ENCODE measurements at regions not wholly inside any gene's neighbourhood (a gene's known extent, or its start where the extent isn't known, plus 50 kb on each side); places are given as distances from the start of the nearest gene placed in this dataset.
A peak's percentile ranks its signal among the peaks of the same experiment; 100 is the strongest.

- Histone ChIP-seq H3K4me1 (no peaks in the 10 kb centered on the region), H3K27ac (no peak overlapping the region), H3K4me3 (no peak overlapping the region), H3K27me3 (no peaks in the 10 kb centered on the region), H3K36me3 (no peaks in the 10 kb centered on the region), H3K9me3 (no peaks in the 10 kb centered on the region)
- WGBS, 2 donors = 90 to 91% methylated on average over 4 to 5 of the region's 5 CpGs
- no peak for DNase-seq
- ATAC-seq (ENCODE audit: low FRiP score in 2 of 2) = no peak
- TF ChIP-seq POLR2A (IDR thresholded peaks at IDR 0.05) (no peak), CTCF (IDR thresholded peaks at IDR 0.05) (no peak), POLR2AphosphoS5 (IDR thresholded peaks at IDR 0.05) (no peak), EP300 (IDR thresholded peaks at IDR 0.05) (no peak)
Observed at GRCh38 chr19:30898353-30899103, 450.7 kb downstream of the TSHZ3 start.

GRCh38 chr19:30897553-30897952 lies 451.7 kb downstream of the TSHZ3 start:
- no peaks in the 10 kb centered on the region for H3K36me3 ChIP-seq
- H3K9me3 ChIP-seq = no peaks in the 10 kb centered on the region
- no peak for TF ChIP-seq CTCF (IDR thresholded peaks at IDR 0.05)
- no peak for TF ChIP-seq EP300 (IDR thresholded peaks at IDR 0.05)
- no peak for TF ChIP-seq POLR2A (IDR thresholded peaks at IDR 0.05)
- TF ChIP-seq POLR2AphosphoS5 (IDR thresholded peaks at IDR 0.05) = no peak
- H3K27ac ChIP-seq = no peak overlapping the region
- no peaks in the 10 kb centered on the region for H3K27me3 ChIP-seq
- H3K4me1 ChIP-seq = no peaks in the 10 kb centered on the region
- DNase-seq (no peak), ATAC-seq (ENCODE audit: low FRiP score in 2 of 2) (no peak)
- H3K4me3 ChIP-seq = no peak overlapping the region
- 87 to 97% methylated on average over 7 of the region's 7 CpGs for WGBS, 2 donors

GRCh38 chr19:30897034-30897433 lies 452.2 kb downstream of the TSHZ3 start:
- no peak for TF ChIP-seq POLR2A (IDR thresholded peaks at IDR 0.05)
- TF ChIP-seq CTCF (IDR thresholded peaks at IDR 0.05) = no peak
- no peak for TF ChIP-seq POLR2AphosphoS5 (IDR thresholded peaks at IDR 0.05)
- TF ChIP-seq EP300 (IDR thresholded peaks at IDR 0.05) = no peak
- H3K4me3 ChIP-seq = no peak overlapping the region
- DNase-seq (no peak), ATAC-seq (ENCODE audit: low FRiP score in 2 of 2) (peak in 1 of 2 donors; percentile 21)
- WGBS, 2 donors = 73 to 91% methylated on average over 3 of the region's 3 CpGs
- H3K4me1 ChIP-seq = no peaks in the 10 kb centered on the region
- peak overlapping the region in 1 of 4 donors; percentile 9 for H3K27ac ChIP-seq
- H3K9me3 ChIP-seq = no peaks in the 10 kb centered on the region
- H3K36me3 ChIP-seq = no peaks in the 10 kb centered on the region
- no peaks in the 10 kb centered on the region for H3K27me3 ChIP-seq

- no peak for DNase-seq
- Histone ChIP-seq H3K9me3 (no peaks in the 10 kb centered on the region), H3K4me3 (no peak overlapping the region), H3K27me3 (no peaks in the 10 kb centered on the region), H3K36me3 (no peaks in the 10 kb centered on the region), H3K27ac (peak overlapping the region in 1 of 4 donors; percentile 9), H3K4me1 (no peaks in the 10 kb centered on the region)
- no peak for ATAC-seq (ENCODE audit: low FRiP score in 2 of 2)
- WGBS, 2 donors = 50 to 62% methylated on average over 1 of the region's 1 CpG
- TF ChIP-seq POLR2A (IDR thresholded peaks at IDR 0.05) (no peak), EP300 (IDR thresholded peaks at IDR 0.05) (no peak), CTCF (IDR thresholded peaks at IDR 0.05) (no peak), POLR2AphosphoS5 (IDR thresholded peaks at IDR 0.05) (no peak)
Observed at GRCh38 chr19:30896554-30896953, 452.7 kb downstream of the TSHZ3 start.

GRCh38 chr19:30895946-30896345 lies 453.3 kb downstream of the TSHZ3 start:
- TF ChIP-seq CTCF (IDR thresholded peaks at IDR 0.05) = no peak
- TF ChIP-seq POLR2A (IDR thresholded peaks at IDR 0.05) = no peak
- TF ChIP-seq POLR2AphosphoS5 (IDR thresholded peaks at IDR 0.05) = no peak
- no peak for TF ChIP-seq EP300 (IDR thresholded peaks at IDR 0.05)
- Histone ChIP-seq H3K27me3 (no peaks in the 10 kb centered on the region), H3K27ac (no peak overlapping the region), H3K9me3 (no peaks in the 10 kb centered on the region), H3K4me3 (no peak overlapping the region), H3K36me3 (no peaks in the 10 kb centered on the region), H3K4me1 (no peaks in the 10 kb centered on the region)
- ATAC-seq (ENCODE audit: low FRiP score in 2 of 2) = no peak
- no peak for DNase-seq
- 67 to 77% methylated on average over 3 of the region's 3 CpGs for WGBS, 2 donors
